HPDE6-E6E7 (cell line): ENCODE measurements at regions not wholly inside any gene's neighbourhood (a gene's known extent, or its start where the extent isn't known, plus 50 kb on each side); places are given as distances from the start of the nearest gene placed in this dataset.
"Not testable (repeated sequence)": the region's sequence is repeated elsewhere in the genome, so short reads cannot be mapped to it uniquely, and the experiment has no call there.

Experiments
- DNase-seq: peaks from one replicate; pipeline ENCODE4 v3.0.0; 2011; ENCODE audit warnings: missing footprints; ENCODE audit errors: extremely low spot score

DNA sequence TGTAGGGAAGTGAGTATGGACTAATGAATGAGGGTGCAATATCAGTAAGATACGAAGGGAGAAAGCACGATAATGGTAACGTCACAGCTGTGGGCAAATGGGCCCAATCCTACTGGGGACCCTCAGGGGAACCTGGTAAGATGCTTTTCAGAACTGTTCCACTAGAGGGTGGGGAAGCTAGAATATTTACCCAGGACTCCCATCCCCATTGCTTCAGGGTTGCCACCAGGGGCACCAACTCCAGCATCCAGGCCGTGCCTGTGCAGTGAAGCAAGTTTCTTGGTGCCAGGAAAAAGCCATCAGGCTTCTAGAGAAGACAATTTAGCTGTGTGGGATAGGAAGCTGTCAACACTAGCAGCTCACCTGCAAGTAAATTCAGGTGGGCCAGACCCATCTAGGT, 409.3 kb downstream of the AGTPBP1 start:
- no peak for DNase-seq

DNA sequence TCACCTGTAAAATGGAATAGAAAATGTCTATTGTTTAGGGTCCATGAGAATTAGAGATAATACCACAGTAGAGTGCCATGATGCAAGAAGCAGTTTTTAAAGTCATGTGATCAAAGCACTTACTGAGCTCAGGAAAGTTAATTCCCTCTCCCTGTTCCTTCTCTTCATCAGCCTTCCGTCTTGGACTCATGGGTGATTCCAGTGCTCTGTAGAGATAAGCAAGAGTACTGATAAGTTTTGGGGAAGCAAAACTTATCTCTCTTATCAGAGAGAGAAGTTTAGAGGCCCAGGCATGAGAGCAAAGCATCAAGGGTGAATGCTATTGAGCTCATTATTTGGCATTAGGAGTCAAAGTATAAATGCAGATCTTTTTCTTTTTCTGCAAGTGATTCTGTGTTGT, 410.1 kb downstream of the AGTPBP1 start:
- DNase-seq, result no peak

DNA sequence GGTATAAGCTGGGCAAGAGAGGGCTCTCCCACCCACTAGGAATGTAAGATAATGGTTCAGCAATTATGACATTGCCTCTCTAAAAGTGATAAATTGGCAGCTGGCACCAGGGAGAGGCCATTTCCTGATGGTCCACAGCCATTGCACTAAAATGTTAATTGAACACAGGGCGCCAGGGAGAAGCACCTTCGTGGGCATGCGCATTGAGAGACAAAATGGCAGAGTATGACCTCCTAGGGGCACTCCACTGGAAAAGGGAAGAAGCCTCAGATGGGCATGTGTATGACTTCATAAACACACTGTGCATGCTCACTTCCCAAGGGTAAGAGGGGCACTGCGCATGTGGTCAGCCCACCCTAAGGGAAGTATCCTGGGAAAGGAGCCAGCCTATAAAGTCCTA, 419.2 kb downstream of the AGTPBP1 start:
- no peak for DNase-seq

DNA sequence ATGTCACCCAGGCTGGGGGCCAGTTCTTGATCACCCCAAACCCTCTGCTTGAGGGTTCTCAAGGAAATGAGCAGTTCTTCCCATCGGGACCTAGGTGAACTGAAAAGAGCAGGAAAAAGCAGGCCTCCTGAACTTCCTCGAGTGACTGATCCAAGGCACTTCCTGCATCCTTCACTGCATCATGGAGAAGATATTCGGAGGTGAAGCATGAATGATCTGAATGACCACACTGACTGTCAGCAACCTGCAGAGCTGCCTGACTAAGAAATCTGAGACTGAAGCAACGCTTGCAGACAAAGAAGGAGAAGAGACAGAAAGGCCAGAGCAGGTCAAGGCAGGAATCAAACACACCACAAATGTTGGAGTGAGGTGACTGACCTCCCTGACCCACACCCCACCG, 420.2 kb downstream of the AGTPBP1 start:
- no peak for DNase-seq

DNA sequence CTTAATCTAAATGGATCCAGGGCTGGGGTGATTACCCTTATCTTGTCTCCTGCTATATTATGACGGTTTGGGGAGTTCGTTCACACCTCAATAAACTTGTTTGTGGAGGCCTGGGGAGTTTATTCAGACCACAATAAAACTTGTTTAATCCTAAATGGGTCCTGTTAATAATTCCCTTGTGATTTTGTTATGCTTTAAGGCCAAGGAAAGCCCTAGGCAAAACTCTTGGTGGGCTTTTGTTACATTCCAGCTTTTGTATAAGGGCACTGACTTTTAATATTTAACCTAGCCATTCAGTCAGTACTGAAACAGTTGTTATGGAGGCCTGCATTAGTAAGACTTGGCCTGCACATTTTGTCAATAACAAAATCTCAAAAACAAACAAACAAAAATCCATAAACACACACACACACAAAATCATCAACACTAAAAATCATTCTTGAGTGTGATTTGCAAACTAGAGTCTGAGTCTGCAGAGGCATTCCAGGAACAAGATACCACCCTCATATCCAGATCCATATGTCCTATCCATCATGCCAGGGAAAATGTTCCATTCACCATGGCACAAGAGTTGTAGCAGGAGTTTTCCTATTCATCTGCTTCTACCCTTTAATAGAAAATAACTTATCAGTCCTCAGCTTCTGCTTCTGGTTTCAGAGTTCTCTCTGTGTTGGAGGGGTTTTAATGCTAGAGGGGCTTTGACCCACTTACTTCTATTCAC, 421.7 kb downstream of the AGTPBP1 start:
- DNase-seq, result no peak

DNA sequence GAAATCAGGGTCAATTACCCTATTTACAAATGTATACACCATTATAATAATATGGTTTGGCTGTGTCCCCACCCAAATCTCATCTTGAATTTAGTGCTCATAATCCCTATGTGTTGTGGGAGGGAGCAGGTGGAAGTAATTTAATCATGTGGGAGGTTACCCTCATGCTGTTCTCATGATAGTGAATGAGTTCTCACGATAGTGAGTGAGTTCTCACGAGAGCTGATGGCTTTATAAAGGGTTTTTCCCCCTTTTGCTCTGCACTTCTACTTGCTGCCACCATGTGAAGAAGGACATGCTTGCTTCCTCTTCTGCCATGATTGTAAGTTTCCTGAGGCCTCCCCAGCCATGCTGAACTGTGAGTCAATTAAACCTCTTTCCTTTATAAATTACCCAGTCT, 426.2 kb downstream of the AGTPBP1 start:
- not testable (repeated sequence) for DNase-seq

DNA sequence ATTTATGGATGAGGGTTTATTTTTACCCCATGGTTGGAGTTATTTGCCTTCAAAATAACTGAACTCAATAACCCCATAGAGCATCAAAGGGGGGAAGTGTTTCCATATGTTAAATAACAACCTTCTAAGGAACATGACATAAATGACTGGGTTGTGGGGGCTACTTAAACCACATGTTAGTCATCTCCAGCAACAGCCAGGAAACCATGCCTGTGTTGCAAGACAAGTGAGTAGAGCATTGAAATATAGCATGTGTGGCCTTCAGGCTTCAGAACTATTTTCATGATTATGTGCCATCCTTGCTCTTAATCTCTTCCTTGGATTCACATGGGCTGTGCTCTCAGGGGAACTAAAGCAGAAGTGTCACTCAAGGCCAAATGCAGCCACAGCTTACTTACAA, 431.2 kb downstream of the AGTPBP1 start:
- no peak for DNase-seq

DNA sequence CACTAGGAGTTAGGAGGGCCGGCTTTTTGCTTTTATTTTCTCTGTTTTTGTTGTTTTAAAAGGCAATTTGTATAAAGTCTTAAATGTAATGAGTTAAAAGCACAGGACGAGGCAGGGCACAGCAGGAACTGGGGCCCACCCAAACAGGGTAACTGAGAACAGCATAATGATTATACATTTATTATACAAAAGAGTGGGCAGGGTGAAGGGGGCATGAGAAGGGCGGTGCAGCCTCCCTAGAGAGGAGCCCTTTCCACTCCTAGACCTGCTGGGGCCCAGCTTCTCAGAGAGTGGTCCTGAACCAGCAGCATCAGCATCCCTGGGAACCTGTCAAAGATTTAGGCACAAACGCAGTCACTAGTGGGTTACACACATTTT, 438.0 kb downstream of the AGTPBP1 start:
- DNase-seq, result no peak

DNA sequence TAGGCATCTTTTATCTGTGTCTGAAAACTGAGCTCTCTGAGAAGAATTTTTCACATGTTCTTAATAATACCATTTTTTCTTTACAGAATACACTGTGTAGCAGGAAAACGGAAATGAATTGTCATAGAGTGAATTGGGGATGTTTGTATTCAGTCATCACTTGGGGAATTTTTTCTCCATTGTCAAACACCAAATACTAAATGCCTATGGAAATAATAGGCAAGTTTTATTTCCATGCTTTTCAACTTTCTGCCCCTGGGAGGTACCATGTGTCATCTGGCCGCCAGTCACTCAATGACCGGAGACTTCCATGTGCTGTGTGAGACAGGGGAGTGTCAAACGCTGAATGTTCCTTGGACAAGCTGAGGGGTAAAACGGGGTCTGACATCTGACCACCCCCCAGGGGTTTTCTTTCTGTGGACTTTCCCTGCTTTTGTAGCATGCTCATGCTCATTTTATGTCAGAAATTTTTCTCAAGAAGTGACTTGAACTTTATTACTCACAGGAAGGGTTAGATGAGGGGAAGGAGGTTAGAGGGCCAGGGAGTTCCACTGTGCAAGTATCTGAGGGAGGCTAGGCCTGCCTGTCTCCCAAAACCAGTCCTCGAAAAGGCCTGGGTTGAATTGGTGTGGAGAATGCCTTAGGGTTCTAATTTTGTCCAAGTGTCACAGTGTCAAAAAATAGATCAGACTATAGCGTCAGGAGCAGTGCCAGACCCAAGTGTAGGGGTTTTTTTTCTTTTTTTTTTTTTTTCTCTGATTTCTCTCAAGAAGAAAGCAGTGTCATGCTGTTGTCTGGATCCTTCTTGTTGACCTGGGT, 438.6 kb downstream of the AGTPBP1 start:
- DNase-seq, result no peak

DNA sequence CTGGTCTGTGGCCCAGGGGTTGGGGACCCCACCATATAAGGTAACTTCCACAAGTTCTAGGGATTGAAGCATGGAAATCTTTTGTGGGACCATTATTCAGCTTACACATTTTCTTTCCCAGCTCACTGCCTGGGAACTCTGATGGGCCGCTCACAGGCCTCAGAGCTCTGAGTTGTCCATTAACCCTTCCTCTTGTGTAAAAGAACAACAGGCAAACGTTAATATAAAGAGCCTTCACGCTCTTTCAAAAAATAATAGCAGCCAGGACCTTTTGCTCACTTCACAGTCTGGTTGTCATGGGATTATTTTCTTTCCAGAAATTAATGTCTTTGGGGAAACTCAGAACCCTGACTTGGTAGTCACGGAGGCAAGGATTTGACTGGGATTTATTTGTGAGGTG, 443.3 kb downstream of the AGTPBP1 start:
- DNase-seq, result no peak

DNA sequence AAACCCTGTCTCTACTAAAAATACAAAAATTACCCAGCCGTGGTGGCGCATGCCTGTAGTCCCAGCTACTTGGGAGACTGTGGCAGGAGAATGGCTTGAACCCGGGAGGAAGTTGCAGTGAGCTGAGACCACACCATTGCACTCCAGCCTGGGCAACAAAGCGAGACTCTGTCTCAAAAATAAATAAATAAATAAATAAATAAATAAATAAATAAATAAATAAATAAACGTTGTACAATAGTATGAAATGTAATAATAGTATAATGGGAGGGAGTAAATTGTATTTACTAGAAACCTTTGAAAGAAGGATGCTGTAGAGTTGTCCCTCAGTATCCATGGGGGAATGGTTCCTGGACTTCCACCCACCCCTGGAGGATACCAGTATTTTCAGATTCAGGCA, 446.5 kb downstream of the AGTPBP1 start:
- not testable (repeated sequence) for DNase-seq

DNA sequence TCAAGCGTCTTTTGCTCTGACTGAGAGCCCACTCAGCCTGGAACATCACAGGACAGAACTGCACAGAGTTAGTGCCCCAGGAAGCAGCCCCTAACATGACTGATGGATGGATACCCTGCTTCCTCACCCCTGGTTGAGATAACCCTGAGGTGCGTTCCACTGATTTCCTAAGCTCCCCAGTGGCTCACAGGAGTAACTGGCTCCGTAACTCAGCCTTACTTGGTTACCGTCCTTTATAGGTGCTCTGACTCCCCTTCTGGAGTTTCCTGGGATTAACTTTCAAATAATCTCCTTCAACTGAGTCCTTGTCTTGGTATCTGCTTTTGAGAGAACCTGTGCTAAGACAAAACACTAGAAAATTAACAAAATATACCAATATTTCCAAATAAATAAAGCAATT, 449.5 kb downstream of the AGTPBP1 start:
- no peak for DNase-seq

DNA sequence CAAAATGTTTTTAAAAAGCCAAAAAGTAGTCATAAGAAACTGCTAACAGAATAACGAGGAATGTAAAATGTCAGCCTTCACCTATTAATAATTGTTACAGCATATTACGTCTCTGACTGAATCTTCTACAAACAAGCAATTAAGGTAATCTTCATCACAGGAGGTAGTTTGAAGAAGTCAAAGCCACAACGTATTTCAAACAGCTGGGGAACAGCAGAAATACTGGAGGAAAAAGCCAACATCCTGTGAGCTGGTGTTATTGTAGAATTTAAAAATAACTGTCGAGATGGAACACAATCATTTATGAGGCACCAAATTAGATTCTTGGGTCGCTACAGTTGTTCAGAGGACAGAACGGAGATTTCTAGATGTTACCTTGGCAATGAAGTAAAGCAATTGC, 450.5 kb downstream of the AGTPBP1 start:
- DNase-seq, result no peak

DNA sequence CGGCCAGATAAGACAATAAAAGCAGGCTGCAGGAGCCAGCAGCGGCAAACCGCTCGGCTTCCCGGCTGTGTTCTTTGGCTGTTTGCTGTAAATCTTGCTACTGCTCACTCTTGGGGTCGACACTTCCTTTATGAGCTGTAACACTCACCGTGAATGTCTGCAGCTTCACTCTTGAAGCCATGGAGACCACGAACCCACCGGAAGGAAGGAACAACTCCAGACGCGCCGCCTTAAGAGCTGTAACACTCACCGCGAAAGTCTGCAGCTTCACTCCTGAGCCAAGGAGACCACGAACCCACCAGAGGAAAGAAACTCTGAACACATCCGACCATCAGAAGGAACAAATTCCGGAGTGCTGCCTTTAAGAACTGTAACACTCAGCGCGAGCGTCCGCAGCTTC, 451.7 kb downstream of the AGTPBP1 start:
- no peak for DNase-seq

DNA sequence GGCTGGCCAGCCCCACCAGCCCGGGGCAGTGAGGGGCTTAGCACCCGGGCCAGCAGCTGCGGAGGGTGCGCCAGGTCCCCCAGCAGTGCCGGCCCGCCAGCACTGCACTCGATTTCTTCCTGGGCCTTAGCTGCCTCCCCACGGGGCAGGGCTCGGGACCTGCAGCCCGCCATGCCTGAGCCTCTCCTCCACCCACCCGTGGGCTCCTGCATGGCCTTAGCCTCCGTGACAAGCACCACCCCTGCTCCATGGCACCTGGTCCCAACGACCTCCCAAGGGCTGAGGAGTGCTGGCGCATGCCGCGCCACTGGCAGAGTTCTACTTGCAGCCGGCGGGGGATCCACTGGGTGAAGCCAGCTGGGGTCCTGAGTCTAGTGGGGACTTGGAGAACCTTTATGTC, 452.6 kb downstream of the AGTPBP1 start:
- DNase-seq, result no peak

DNA sequence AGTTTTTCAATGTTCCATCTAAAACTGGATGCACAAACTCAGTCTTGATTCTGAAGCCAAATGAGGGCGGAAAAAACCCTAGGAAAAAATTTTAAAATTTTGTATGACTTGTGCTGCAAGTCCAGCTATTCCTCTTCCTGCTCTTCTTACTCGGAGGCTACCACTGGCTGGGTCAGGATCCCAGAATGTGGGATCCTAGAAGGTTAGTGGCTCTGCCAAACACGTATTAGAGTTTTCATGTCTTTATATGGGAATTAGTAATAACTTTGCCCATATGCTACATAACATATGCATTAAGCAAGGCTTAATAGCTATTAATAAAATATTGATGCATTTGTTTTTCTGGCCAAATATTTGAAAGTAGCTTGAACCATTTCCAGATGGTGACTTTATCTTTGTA, 458.3 kb downstream of the AGTPBP1 start:
- DNase-seq, result no peak

DNA sequence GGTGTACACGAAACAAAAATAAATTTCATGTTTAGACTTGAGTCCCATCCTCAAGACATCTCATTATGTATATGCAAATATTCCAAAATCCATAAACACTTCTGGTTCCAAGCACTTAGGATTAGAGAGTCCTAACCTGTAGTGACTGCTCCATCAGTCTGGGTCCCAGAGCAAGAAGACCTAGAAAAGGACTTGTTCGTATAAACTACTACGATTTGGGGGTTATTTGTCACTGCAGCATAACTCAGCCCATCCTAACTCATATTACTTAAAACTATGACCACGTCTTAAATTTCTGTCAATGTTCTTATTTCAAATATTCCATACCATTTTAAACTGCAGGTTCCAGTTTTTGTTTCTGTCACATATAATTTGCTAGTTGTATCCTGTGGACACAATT, 463.0 kb downstream of the AGTPBP1 start:
- no peak for DNase-seq

DNA sequence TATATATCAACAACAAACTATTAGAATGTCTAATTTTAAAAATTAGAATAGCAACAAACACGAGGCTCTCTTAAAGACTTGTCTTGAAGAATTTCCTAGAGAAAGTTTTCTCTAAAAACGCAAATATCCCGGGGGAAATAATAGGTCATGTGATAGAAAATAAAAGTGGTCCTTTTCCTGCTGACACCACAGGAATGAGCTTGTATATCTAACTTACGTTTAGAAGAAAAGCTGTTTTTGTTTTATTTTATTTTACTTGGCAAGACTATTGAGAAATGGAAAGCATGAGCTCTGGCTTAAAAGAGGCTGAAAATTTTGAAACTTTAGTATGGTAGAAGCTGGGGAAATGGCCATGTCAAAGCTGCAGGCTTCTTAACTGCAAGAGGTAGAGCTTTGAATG, 465.0 kb downstream of the AGTPBP1 start:
- DNase-seq, result no peak

DNA sequence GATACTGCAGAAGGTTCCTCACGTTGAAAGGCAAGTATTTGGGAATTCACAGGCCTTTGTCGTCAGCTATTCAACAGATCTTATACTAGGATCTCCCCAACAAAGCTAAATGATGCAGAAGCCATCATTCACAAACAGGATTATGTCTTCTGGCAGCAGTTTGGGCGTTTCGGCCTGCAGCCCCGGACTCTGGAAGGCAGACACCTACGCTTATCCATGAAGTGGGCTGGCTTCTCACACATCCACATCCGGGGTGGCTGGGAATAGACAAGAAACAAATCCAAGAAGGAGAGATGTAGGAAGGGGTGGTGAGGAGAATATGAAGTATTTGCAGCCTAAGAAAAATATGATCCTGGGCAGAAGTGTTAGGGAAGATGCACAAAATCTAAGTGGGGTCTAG, 471.9 kb downstream of the AGTPBP1 start:
- no peak for DNase-seq

DNA sequence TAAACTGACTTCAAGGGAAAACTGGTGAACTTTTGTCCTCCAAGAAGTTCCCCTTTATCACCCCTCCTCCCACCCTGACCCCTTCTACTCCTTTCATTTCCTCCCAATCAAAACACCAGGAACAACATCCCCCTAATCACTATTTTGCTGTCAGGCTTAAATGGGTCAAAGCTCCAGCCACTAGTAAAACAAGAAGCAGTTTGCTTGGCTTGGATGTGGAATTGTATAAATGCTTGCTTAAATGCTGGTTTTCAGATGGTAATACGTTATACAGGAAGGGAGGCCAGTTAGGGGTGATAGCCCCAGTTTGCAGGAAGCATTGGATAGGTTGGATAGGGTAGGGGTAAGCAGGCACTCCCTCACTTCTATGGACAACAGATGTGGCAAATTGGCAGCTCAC, 473.6 kb downstream of the AGTPBP1 start:
- DNase-seq, result no peak

DNA sequence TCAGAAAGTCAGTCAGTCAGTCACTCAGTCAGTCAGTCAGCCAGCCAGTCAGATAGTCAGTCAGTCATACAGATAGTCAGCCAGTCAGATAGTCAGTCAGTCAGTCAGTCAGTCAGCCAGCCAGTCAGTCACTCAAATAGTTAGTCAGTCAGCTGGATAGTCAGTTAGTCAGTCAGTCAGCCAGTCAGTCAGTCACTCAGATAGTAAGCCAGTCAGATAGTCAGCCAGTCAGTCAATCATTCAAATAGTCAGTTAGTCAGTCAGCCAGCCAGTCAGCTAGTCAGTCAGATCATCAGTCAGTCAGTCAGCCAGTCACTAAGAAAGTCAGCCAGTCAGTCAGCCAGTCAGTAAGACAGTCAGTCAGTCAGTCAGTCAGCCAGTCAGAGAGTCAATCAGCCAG, 477.1 kb downstream of the AGTPBP1 start:
- no peak for DNase-seq

DNA sequence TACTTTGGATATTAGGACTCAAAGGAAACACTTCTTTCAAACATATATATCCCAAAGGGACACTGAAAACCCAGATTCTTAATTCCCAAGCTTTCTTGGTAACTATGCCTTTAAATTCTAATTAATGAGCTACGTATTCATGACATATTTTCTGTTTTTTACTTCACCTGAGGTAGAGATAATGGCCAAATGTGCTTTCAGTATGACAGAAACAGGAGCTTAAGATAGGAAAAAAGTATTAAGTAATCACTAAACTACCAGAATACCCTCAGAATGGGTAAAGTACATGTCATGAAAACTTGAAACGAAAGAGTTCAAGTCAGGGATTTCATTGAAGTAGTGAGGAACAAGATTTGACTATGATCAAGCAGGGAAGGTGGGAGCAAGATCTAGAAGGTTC, 478.5 kb downstream of the AGTPBP1 start:
- DNase-seq, result no peak

DNA sequence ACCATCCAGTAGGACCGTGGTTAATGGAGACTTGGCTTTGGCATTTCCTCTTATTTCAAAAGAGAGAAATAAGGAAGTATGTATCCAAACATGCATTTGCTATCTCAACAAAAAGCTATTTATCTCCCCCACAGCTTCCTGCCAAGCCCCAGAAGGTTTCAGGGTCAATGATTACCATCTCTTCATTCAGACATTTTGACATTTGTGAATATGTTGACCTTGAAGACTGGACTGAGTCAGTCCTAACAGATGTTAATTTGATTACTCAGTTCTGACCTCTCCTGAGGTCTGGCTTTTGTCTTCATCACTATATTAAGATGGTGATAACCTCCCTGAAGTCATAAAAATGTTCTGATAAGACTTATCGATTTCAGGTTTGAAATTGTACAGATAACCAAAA, 479.4 kb downstream of the AGTPBP1 start:
- no peak for DNase-seq
